PC-9 (cell line): ENCODE measurements at regions not wholly inside any gene's neighbourhood (a gene's known extent, or its start where the extent isn't known, plus 50 kb on each side); places are given as distances from the start of the nearest gene placed in this dataset.

Experiments
- CTCF ChIP-seq: fragments of 200-600 bp; sonication (generic); conservative IDR thresholded peaks from 2 replicates; pipeline ENCODE4 v1.6.1; 2017; ENCODE audit warnings: mixed run types, antibody characterized with exemption, mild to moderate bottlenecking, moderate library complexity
- EZH2 ChIP-seq: fragments of 200-600 bp; sonication (generic); IDR thresholded peaks from 2 replicates; pipeline ENCODE4 v1.8.0; 2017; ENCODE audit warnings: antibody characterized with exemption, low read depth

GRCh38 chr11:15714641-15715399 is 600.1 kb downstream of the INSC start:
- TF ChIP-seq CTCF (no peak), EZH2 (no peak)
